SK-N-SH treated with all-trans-retinoic acid at 6 μM for 48 hours (cell line): ENCODE measurements at regions not wholly inside any gene's neighbourhood (a gene's known extent, or its start where the extent isn't known, plus 50 kb on each side); places are given as distances from the start of the nearest gene placed in this dataset.

Source experiments
- ARNTL ChIP-seq: fragments of 450-650 bp; formaldehyde crosslinking; IDR thresholded peaks from 2 replicates; pipeline ENCODE4 v1.5.0; 2020; ENCODE audit warnings: low read depth, mild to moderate bottlenecking, moderate library complexity, borderline replicate concordance
- CSDC2 ChIP-seq: fragments of 250-450 bp; sonication (Bioruptor Pico); IDR thresholded peaks from 2 replicates; pipeline ENCODE4 v1.5.0; 2020; ENCODE audit warnings: mild to moderate bottlenecking, moderate library complexity
- RARB ChIP-seq: fragments of 250-450 bp; sonication (Bioruptor Pico); IDR thresholded peaks from 2 replicates; pipeline ENCODE4 v1.8.0; 2021; ENCODE audit warnings: mild to moderate bottlenecking, moderate library complexity
- ZFP3 ChIP-seq: fragments of 250-450 bp; sonication (Bioruptor Pico); IDR thresholded peaks from 2 replicates; pipeline ENCODE4 v1.5.0; 2020; ENCODE audit warnings: mild to moderate bottlenecking, moderate library complexity
- ZFP30 ChIP-seq: fragments of 450-650 bp; formaldehyde crosslinking; IDR thresholded peaks from 2 replicates; pipeline ENCODE4 v1.5.0; 2022; ENCODE audit warnings: mild to moderate bottlenecking, moderate library complexity
- ZNF8 ChIP-seq: fragments of 450-650 bp; formaldehyde crosslinking; IDR thresholded peaks from 2 replicates; pipeline ENCODE4 v1.5.0; 2020; ENCODE audit warnings: mild to moderate bottlenecking, moderate library complexity
- TF ChIP-seq, protein P1 (sequence below): fragments of 250-450 bp; sonication (Bioruptor Pico); IDR thresholded peaks from 2 replicates; pipeline ENCODE4 v1.5.1; 2020; ENCODE audit warnings: low read depth, mild to moderate bottlenecking, moderate library complexity
- TF ChIP-seq, protein P2 (sequence below): fragments of 250-450 bp; sonication (Bioruptor Pico); IDR thresholded peaks from 2 replicates; pipeline ENCODE4 v1.8.0; 2021; ENCODE audit warnings: low read depth, mild to moderate bottlenecking, moderate library complexity, borderline replicate concordance

DNA sequence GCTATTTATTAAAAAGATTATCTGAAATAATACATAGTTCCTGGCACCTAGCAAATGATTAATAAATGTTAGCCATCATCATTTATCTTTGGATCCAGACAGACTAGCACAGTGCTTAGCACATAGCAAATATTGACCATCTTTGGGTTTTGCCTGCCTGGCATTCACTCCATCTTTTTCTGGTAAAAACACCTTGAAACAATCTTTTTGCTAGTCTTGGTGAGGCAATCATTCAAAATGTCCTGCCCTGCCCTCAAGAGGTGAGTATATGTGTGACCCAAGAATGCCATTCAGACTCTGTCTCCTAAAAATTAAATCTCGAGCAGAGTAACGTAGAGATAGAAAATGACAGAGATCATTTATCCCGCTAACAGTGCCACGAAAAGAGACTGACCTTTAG, 78.3 kb upstream of the ZNF280D start:
- TF ChIP-seq, protein P1, sequence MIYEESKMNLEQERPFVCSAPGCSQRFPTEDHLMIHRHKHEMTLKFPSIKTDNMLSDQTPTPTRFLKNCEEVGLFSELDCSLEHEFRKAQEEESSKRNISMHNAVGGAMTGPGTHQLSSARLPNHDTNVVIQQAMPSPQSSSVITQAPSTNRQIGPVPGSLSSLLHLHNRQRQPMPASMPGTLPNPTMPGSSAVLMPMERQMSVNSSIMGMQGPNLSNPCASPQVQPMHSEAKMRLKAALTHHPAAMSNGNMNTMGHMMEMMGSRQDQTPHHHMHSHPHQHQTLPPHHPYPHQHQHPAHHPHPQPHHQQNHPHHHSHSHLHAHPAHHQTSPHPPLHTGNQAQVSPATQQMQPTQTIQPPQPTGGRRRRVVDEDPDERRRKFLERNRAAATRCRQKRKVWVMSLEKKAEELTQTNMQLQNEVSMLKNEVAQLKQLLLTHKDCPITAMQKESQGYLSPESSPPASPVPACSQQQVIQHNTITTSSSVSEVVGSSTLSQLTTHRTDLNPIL (CRISPR knock-in tag): no peak
- TF ChIP-seq, protein P2, sequence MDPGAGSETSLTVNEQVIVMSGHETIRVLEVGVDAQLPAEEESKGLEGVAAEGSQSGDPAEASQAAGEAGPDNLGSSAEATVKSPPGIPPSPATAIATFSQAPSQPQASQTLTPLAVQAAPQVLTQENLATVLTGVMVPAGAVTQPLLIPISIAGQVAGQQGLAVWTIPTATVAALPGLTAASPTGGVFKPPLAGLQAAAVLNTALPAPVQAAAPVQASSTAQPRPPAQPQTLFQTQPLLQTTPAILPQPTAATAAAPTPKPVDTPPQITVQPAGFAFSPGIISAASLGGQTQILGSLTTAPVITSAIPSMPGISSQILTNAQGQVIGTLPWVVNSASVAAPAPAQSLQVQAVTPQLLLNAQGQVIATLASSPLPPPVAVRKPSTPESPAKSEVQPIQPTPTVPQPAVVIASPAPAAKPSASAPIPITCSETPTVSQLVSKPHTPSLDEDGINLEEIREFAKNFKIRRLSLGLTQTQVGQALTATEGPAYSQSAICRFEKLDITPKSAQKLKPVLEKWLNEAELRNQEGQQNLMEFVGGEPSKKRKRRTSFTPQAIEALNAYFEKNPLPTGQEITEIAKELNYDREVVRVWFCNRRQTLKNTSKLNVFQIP (CRISPR knock-in tag): no peak
- TF ChIP-seq ZFP30 (CRISPR knock-in tag) (no peak), RARB (CRISPR knock-in tag) (no peak), ZFP3 (CRISPR knock-in tag) (no peak), ZNF8 (CRISPR knock-in tag) (no peak), CSDC2 (CRISPR knock-in tag) (no peak), ARNTL (CRISPR knock-in tag) (no peak)
